ENCODE measurements at regions not wholly inside any gene's neighbourhood (a gene's known extent, or its start where the extent isn't known, plus 50 kb on each side); places are given as distances from the start of the nearest gene placed in this dataset.
A peak's percentile ranks its signal among the peaks of the same experiment; 100 is the strongest.

DNA sequence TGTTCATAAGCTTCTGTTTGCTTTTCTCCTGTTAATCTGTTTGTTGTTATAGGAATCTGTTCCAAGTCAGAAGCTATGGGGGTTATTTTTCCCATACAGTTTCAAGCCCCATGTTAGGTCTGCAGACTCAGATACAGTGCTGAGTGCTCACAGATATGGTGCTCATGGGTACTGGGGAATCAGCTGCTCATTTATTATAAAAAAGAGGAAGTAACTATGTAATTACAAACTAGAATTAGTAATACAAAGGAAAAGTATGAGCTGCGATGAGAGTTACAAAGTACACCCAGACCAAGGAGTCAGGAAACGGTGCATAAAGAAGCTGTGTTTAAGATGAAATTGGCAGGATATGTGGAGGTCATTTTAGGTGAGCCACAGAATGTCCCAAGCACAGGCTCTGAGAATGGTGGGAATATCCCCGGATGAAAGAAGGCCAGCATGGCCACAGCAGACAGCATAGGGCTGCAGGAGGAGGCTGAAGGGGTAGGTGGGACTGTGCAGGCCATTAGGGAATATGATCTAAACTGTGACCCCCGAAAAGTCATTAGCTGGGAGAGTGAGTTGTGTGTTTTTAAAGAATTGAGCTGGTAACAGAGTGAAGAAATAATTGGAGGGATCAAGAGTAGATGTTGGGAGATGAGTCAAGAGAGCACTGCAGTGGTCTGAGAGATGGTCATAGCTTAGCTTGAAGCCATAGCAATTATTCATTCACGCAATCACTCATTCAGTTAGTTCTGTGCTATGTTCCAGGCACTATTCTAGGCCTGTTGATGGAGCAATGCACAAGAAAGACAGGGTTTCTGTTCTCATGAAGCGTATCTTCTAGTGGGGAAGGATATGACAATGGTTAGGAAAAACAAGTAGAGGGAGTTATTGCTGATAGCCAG, 177.4 kb upstream of the UBL3 start:
- no peak for DNase-seq

DNA sequence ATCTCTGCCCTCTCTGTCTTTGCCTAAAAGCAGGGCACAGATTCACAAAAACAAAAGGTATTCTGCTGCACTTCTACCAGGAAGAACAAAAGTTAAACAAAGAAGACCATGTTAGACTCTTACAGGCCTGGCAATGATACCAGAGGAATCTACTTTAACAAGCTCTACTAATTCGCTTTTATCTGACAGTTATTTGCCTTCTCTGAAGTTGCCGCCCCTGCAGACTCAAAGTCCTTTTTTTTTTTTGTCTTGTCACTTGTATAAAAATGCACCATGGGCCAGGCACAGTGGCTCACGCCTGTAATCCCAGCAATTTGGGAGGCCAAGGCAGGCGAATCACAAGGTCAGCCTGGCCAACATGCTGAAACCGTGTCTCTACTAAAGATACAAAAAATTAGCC, 176.5 kb upstream of the UBL3 start:
- DNase-seq: no peak

DNA sequence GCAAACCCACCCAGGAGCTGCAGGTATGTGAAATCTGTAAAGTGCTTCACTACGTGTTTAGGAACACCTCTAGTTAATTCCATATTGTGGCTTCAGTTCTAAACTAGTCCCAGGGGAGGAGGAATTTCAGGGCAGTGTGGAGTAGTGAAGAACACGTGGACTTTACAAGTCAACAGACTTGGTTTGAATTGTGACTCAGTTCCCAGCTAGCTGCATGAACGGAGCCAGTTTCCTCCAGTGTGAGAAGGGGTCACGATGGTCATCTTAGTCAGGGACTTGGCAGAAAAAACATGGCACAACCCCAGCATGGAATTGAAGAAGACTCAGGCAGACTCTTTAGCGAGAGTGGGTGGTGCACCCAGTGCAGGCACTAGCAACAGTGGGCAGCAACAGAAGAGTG, 175.7 kb upstream of the UBL3 start:
- no peak for DNase-seq

DNA sequence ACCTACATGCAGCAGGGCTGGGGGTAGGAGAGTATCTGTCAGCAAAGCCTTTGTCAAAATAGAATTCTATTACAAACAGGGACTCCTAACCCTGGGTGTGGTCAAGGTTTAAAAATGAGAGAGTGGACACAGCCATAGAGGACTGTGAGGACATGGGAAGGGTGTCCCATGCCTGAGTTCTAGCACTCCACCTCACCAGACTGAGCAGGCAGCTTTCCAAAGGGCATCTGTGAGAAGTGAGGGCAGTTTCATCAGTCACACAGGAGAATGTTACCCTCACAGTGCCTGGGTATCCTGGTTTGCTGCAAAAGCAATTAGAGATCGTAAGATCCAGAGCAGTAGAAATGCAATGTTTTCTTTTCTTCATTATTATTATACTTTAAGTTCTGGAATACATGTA, 174.9 kb upstream of the UBL3 start:
- no peak for DNase-seq

DNA sequence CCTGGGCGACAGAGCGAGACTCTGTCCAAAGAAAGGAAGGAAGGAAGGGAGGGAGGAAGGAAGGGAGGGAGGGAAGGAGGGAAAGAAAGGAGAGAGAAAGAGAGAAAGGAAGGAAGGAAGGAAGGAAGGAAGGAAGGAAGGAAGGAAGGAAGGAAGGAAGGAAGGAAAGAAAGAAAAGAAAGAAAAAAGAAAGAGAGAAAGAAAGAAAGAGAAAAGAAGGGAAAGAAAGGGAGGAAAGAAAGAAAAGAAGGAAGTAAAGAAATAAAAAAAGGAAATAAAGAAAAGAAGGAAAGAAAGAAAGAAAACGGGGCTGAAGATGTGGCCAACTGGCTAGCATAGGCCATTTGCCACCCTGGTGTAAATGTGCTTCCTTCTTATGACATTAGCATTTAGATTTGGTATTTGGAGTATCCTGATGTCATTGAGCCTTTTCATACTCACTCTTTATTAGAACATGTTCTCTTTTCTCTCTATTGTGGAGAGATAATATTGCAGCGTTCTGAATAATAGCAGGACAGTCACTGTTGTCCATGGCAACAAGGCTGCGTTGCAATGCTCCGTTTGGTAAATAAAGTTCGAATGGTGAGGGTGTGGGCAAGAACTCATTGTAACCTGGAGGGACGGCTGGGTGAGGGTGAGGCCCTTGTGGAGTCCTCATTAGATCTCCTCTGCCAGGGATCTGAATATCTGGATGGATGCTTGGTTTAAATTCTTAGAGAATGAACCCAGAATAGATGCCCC, 173.9 kb upstream of the UBL3 start:
- no peak for DNase-seq

DNA sequence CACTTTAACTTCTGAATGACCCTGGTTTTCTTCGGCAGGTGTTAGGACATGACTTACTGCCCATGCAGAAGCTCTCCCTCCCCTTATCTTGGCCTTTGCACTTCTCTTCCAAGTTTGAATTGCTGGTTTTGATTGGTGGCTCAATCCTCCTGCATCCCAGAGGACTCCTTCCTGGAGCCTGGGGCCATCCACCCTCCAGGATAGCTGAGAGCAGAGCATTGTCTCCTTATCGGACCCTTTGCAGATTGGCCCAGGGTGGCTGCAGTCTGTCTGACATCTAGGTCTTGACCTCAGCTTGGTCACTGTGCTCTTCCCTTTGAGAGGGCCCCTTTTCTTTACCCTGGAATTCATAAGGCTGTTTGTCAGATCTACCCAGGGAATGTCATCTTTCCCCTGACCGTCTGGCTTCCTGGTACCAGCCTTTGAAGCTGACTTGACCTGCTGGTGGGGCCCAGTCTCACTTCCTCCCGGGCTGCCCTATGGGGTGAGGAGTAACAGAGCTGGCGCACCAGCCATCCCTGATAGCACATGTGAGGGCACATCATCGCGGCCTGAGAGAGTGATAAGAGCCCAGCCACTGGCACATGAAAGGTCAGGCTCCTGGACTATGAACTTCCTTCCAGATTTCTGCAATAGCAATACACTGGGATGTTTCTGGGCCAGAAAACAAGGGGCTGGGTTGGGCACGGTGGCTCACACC, 172.9 kb upstream of the UBL3 start:
- no peak for DNase-seq

DNA sequence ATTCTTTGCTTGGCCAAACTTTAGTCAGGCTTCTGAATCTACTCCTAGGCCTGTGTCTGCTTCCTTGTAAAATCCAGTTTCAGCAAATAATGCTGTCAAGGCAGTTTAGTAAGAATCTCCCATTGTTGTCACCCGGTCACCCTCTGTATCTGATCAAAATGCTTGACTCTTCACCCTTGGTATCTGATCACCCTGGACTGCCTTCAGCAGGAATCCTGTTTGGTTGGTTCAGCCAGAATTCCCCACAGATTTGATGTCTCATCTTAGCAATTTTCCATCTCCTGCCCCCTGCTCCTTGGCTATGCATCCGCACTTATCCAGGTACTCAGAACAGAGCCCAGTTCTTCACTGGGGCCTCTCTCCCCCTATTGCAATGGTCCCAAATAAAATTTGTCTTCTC, 172.4 kb upstream of the UBL3 start:
- DNase-seq: no peak

DNA sequence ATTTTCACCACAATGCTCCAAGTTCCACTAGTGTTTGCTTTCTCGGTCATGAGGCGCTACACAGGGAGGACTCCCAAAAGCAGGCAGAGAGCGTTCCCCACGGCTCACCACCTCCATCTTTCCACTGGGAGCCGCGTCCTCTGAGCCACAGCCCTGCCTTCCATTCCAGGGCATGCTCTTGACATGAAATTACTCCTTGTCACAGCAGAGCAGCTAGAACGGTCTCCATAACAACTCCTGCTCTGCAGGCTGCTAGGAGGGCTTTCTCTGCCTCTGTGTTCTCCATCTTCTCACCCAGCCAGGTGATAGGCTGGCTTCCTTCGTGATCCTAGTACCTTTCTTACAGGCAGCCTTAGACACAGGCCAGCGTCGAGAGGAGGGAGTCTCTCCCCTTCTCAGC, 171.8 kb upstream of the UBL3 start:
- no peak for DNase-seq

DNA sequence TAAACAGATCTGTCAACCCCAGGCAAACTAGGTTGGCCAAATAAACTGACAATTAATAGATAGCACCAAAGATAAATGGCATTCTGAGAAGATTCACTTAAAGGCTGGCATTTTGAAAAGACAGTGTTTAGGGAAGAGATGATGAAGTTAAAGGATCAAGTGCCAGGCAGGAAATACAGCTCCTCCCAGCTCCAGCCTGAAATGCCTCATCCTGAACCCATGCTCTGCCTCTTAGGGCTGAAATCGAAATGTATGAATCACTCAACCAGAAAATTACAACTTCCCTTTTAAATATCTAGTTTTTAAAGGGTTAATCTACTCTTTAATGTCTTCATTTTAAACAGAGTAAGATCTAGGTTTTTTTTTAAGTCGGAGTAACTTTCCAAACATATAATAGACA, 171.2 kb upstream of the UBL3 start:
- no peak for DNase-seq

DNA sequence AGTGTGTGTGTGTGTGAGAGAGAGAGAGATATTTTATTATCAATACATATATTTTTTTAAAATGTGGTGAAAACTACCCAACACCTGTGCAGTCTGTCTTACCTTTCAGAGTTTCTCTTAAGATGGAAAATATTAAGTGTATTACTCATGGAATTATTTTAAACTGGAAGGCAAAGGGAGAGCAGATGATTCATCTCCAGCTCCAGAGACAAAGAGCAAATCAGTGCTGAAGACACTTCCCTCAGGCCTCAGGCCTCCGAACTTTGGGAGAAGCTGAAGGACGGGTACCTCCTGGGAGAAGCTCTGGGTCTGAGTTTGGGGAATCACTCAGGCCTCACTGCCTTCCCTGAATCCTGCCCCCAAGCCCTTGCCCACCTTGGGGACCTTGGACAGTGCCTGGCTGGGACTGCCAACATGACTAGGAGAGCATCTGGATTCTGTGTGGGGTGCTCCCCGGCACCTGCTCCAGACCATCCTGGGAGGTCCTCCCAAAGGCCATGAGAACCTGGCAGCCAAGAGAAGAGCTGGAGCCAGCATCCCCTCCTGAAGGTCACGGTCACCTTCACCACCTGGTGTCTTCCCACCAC, 170.4 kb upstream of the UBL3 start:
- no peak for DNase-seq

DNA sequence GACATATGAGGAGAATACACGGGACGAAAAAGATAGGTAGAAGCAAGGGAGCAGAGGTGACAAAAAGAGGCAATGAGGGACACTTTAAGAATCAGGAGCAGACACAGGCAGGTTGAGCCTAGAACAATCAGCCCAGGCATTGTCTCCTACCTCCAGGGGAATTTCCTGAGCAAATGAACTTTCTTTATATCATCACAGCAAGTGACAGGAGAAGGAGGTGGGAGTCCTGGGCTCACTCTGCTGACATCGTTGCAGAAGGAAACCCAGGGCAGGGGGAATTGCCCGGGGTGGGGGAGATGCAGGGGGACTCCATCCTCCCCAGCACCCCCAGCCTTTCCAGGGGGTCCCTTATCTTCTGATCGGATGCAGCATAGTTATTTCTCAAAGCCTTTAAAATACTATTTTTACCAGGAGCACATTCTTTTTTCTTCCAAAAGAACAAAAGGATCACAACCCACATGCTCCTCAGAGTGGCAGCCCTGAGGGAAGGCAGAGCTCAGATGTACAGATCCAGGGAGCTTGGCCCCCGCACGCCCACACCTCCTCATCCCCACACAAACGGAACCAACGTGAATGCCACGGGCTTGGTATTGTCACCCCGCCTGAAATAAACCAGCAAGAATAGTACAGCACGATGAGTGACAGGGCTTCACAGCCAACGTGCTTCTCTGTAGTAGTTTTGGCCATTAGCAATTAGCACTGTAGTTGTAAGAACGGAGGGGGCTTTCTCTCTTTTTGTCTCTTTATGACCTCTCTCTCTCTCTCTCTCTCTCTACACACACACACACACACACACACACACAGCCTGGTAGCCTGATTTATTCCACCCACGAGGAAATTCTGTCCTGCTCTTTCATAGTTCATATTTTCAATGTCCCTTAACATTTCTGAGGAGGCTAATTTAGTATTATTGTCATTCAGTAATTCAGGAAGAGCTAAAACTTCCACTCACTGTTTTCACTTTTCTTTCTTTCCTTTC, 169.5 kb upstream of the UBL3 start:
- no peak for DNase-seq

DNA sequence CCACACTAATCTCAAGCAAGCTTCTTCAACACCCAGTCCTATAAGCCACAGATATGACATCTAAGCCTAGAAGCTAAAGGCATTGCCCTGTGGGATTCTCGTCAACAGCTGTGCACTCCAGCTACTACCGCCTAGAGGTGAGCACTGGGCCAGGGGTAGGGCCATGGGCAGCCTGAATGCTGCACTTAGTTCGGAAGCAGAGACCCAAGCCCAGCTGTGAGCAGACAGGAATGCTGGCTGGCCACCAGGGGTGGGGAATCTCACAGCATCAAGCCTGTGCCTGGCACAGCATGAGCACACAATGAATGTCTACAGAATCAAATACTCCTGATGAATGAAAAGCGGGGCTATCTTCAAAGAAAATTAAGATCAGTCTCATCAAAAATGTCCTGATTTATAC, 167.5 kb upstream of the UBL3 start:
- DNase-seq: no peak

DNA sequence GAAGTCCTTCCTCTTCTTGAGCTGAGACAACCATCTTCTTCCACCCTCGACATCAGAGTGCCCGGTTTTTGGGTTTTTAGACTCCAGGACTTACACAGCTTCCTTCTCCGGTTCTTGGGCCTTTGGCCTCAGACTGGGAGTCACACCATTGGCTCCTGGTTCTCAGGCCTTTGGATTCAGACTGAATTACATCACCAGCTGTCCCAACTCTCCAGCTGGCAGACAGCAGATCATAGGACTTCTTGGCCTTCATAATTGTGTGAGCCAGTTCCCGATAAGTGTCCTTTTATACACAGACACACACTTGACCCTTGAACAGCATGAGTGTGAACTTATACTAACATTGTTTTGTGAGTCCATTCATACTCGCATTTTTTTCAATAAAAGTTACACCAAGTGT, 166.0 kb upstream of the UBL3 start:
- DNase-seq: no peak

DNA sequence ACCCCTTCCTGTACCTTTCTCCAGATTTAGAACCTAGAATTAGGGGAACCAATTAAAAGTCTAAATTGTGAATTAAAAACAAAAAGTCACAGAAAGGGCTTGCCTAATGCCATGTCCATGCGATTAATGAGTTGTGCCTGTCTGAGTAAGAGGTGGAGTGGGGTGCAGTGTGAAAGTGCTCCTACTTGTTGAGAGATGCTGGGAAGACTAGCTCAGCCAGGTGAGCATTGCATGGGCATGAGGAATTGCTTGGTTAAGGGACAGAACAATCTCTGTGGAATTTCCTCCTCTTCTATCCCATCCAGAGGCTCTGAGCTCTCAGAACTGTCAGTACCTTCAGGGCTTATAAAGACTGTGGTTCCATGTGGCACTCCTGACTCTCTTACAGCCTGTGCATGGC, 159.0 kb upstream of the UBL3 start:
- no peak for DNase-seq

DNA sequence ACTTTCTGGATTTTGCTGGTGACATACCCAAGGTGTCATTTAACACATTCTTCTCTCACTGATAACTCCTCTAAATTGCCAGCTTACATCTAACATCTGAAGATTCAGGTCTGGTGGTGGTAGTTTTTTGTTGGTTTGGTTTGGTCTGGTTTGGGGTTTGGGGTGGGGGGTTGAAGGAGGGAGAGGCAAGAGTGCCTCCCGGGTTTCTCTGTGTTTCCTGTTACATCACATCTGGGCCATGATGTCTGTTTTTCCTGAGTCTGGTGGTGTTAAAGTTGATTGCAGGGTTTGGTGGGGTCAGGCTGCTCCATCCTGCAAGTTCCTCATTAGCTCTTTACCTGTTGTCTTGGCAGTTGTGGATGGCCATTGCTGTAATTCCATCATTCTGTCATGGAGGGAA, 155.8 kb upstream of the UBL3 start:
- DNase-seq: no peak

DNA sequence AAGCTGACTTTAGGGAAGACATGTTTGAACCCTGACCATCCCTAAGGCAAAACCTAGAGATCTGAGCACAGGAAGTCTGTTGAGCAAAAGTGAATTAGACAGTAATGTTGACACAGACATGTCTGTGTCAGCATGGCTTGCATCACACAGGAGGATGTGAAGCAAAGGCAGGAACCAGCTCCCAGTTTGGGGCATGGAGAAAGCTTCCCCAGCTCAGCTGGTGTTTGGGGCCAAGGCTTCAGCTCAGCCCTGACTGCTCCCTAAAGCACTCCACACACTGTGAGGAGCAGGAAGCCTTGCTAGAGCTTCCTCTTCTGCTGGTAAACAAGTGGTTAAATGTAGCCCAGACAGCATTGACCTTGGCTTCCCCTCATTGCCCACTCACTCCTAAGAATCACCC, 153.8 kb upstream of the UBL3 start:
- DNase-seq: no peak

DNA sequence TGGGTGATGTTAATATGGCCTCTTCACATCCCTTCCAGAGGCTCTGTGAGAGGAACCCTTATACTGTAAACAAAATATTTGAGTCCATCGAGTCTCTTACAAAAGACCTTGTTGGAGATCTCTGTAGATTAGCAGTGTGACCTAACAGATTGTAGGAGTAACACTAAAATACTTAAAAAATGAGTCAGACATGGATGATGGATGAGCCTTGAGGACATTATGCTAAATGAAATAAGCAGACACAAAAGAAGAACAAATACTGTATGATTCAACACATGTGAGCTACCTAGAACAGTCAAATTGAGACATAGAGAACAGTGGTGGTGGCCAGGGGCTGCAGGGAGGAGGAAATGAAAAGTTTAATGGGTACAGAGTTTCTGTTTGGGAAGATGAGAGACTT, 152.2 kb upstream of the UBL3 start:
- DNase-seq: no peak

DNA sequence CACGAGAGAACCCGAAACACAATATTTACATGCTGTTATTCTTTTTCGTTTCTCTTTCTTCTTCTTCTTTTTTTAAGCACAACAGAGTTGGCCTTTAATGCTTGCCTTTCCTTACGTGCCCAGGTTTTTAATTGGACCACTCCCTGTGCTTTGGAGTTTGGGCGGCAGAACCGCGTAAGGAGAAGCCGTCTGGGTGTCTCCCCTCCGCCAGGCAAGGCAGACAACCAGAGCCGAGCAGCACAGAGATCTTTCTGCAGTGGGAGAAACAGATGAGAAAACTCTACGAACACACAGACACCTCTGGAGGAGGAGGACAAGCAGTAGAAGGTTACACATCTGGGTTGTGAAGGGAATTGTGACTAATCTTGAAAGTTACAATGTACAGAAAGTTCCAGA, 150.0 kb upstream of the UBL3 start:
- no peak for DNase-seq

DNA sequence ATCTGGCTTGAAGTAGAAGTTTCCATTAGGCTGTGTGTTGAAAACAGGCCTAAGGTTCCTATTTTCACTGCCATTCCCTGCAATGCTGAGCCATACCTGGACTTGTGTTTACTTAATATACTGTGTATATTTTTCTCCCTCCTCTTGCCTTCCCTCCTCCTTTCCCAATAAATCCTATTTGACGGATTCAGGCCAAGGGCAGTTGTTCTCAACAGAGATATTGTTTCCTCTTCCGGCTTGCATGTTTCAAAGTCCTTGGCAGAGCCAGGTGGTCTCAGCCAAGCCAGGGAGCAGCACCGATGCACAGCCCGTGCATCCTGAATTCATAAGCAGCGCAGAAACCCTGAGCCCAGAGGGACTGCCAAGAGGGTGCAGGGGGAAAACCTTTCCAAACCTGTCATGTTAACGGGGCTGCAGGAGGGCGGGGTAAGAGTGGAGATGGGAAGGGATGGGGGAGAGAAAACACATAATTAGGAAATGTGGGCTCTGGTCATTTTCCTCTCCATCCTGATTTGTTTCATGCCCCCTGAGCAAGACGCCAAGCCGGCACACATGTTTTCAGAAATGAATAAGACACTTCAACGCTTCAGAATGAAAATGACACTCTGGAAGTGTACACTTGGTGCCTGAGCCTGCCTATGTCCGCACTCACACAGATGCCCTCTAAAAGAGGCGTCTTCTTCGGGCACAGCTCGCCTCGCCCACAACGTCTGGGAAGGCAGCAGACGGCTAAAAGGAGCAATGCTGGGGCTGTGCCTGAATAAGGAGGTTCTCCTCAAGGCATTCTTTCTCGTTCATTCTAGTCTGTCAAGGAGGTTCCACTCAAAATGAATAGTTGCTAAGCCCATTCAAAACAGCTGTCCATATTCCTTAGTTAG, 149.3 kb upstream of the UBL3 start:
- DNase-seq: no peak

DNA sequence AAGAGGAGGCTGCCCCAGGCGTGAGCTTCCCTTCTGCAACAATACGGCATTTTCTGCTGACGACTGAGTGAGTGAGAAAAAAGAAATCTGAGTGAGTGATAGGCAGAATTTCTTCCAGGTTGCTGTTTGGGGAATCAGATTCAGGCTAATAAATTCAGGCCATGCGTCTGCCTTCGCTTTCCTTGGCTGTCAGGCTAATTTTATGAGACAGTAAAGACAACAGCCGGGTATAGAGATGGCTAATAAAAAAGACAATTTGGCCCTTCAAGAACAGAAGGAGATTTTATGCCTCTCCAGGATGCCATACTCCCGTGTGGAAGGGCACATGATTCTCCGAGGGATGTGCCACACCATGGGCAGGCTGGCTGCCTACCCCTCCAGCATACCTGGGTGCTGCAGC, 145.9 kb upstream of the UBL3 start:
- no peak for DNase-seq

DNA sequence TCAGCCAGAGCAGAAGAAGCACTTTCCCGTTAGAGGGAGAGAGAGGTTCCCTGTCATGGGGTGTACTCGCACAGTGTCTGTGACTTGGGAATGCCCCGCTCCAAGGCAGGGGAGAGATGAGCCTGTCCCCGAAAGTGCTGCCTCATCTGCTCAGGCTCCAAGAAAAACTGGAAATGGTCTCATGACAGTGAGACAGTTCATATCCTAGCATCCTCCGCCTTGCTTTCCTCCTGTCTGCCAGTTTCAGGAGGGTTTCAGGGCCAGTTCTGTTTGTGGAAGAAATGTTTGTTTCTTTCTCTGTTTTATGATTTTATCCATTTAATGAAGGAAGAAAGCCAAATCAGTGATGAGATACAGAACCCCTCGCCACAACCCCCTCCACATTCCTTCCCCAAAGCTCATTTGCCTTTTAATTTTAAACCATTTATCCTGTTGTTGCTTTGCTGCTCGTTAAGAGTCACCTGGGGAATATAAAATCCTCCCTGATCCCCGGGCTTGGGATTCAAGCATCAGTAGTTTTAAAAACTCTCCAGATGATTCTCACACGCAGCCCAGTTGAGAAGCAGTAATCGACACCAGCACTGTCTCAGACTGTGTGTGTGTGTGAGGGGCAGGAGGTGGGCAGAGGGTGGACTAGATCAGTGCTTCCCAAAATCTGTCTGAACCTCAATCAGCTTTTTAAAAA, 144.6 kb upstream of the UBL3 start:
- DNase-seq: peak; percentile 8
